HEK293 (cell line): ENCODE measurements at regions not wholly inside any gene's neighbourhood (a gene's known extent, or its start where the extent isn't known, plus 50 kb on each side); places are given as distances from the start of the nearest gene placed in this dataset.
"Not testable (repeated sequence)": the region's sequence is repeated elsewhere in the genome, so short reads cannot be mapped to it uniquely, and the experiment has no call there.

Experiments
- FEZF1 ChIP-seq: fragments of 450-650 bp; formaldehyde crosslinking; IDR thresholded peaks from 2 replicates; pipeline ENCODE4 v1.5.1; 2016; ENCODE audit warnings: missing biosample characterization, missing genetic modification characterization
- HOXA7 ChIP-seq: sonication (generic); formaldehyde crosslinking; IDR thresholded peaks from 2 replicates; pipeline ENCODE4 v1.8.1; 2022; ENCODE audit warnings: missing genetic modification reagents, borderline replicate concordance
- KLF10 ChIP-seq: fragments of 450-650 bp; IDR thresholded peaks from 2 replicates; pipeline ENCODE4 v1.5.1; 2018; ENCODE audit warnings: missing biosample characterization, mild to moderate bottlenecking, missing genetic modification characterization
- SETDB1 ChIP-seq: IDR thresholded peaks from one replicate; pipeline ENCODE4 v1.6.1; 2017; ENCODE audit warnings: mild to moderate bottlenecking, low read length, moderate library complexity, mixed read lengths; ENCODE audit not compliant: insufficient read length
- ZBTB21 ChIP-seq: fragments of 450-650 bp; formaldehyde crosslinking; IDR thresholded peaks from 2 replicates; pipeline ENCODE4 v1.5.1; 2017; ENCODE audit warnings: missing biosample characterization, missing genetic modification characterization
- ZBTB7A ChIP-seq: fragments of 450-650 bp; formaldehyde crosslinking; IDR thresholded peaks from 2 replicates; pipeline ENCODE4 v1.5.1; 2016; ENCODE audit warnings: low read depth, missing biosample characterization, missing genetic modification characterization
- ZNF114 ChIP-seq: fragments of 450-650 bp; formaldehyde crosslinking; IDR thresholded peaks from 2 replicates; pipeline ENCODE4 v1.5.0; 2017; ENCODE audit warnings: missing biosample characterization, missing genetic modification characterization
- ZNF24 ChIP-seq: fragments of 450-650 bp; formaldehyde crosslinking; IDR thresholded peaks from 2 replicates; pipeline ENCODE4 v1.5.1; 2016; ENCODE audit warnings: missing biosample characterization, missing genetic modification characterization
- ZNF548 ChIP-seq: fragments of 450-650 bp; formaldehyde crosslinking; IDR thresholded peaks from 2 replicates; pipeline ENCODE4 v1.5.1; 2016; ENCODE audit warnings: missing biosample characterization, missing genetic modification characterization
- ZNF555 ChIP-seq: fragments of 450-650 bp; formaldehyde crosslinking; conservative IDR thresholded peaks from 2 replicates; pipeline ENCODE4 v1.5.1; 2017; ENCODE audit warnings: missing biosample characterization, mild to moderate bottlenecking, missing genetic modification characterization, inconsistent platforms
- ZNF571 ChIP-seq: fragments of 450-650 bp; formaldehyde crosslinking; IDR thresholded peaks from 2 replicates; pipeline ENCODE4 v1.5.0; 2017; ENCODE audit warnings: missing biosample characterization, missing genetic modification characterization
- ZNF785 ChIP-seq: fragments of 450-650 bp; formaldehyde crosslinking; IDR thresholded peaks from 2 replicates; pipeline ENCODE4 v1.5.1; 2016; ENCODE audit warnings: missing biosample characterization, missing genetic modification characterization
- TF ChIP-seq, protein P1 (sequence below): fragments of 450-650 bp; formaldehyde crosslinking; IDR thresholded peaks from 2 replicates; pipeline ENCODE4 v1.5.1; 2016; ENCODE audit warnings: missing biosample characterization, missing genetic modification characterization
- TF ChIP-seq, protein P2 (sequence below): fragments of 450-650 bp; formaldehyde crosslinking; IDR thresholded peaks from 2 replicates; pipeline ENCODE4 v1.5.1; 2016; ENCODE audit warnings: missing biosample characterization, missing genetic modification characterization

DNA sequence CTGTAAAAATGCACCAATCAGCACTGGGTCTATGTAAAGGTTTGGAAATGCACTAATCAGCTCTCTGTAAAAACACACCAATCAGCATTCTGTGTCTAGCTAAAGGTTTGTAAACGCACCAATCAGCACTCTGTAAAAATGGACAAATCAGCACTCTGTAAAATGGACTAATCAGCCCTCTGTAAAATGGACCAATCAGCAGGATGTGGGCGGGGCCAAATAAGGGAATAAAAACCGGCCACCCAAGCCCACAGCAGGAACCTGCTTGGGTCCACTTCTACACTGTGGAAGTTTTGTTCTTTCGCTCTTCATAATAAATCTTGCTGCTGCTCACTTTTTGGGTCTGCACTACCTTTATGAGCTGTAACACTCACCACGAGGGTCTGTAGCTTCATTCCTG lies 101.0 kb downstream of the SMC2 start:
- TF ChIP-seq, protein P1, sequence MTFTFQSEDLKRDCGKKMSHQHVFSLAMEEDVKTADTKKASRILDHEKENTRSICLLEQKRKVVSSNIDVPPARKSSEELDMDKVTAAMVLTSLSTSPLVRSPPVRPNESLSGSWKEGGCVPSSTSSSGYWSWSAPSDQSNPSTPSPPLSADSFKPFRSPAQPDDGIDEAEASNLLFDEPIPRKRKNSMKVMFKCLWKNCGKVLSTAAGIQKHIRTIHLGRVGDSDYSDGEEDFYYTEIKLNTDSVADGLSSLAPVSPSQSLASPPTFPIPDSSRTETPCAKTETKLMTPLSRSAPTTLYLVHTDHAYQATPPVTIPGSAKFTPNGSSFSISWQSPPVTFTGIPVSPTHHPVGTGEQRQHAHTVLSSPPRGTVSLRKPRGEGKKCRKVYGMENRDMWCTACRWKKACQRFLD (tag by site-specific recombination): not testable (repeated sequence)
- TF ChIP-seq SETDB1; HOXA7; ZNF114; ZNF555 (tag by site-specific recombination); ZNF785; ZNF548 (tag by site-specific recombination); ZNF571 (tag by site-specific recombination); ZBTB7A; ZBTB21 (tag by site-specific recombination); FEZF1 (tag by site-specific recombination); KLF10; ZNF24 (tag by site-specific recombination): not testable (repeated sequence)
- TF ChIP-seq, protein P2, sequence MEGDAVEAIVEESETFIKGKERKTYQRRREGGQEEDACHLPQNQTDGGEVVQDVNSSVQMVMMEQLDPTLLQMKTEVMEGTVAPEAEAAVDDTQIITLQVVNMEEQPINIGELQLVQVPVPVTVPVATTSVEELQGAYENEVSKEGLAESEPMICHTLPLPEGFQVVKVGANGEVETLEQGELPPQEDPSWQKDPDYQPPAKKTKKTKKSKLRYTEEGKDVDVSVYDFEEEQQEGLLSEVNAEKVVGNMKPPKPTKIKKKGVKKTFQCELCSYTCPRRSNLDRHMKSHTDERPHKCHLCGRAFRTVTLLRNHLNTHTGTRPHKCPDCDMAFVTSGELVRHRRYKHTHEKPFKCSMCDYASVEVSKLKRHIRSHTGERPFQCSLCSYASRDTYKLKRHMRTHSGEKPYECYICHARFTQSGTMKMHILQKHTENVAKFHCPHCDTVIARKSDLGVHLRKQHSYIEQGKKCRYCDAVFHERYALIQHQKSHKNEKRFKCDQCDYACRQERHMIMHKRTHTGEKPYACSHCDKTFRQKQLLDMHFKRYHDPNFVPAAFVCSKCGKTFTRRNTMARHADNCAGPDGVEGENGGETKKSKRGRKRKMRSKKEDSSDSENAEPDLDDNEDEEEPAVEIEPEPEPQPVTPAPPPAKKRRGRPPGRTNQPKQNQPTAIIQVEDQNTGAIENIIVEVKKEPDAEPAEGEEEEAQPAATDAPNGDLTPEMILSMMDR (tag by site-specific recombination): not testable (repeated sequence)
